ENCODE measurements at regions not wholly inside any gene's neighbourhood (a gene's known extent, or its start where the extent isn't known, plus 50 kb on each side); places are given as distances from the start of the nearest gene placed in this dataset.

DNA sequence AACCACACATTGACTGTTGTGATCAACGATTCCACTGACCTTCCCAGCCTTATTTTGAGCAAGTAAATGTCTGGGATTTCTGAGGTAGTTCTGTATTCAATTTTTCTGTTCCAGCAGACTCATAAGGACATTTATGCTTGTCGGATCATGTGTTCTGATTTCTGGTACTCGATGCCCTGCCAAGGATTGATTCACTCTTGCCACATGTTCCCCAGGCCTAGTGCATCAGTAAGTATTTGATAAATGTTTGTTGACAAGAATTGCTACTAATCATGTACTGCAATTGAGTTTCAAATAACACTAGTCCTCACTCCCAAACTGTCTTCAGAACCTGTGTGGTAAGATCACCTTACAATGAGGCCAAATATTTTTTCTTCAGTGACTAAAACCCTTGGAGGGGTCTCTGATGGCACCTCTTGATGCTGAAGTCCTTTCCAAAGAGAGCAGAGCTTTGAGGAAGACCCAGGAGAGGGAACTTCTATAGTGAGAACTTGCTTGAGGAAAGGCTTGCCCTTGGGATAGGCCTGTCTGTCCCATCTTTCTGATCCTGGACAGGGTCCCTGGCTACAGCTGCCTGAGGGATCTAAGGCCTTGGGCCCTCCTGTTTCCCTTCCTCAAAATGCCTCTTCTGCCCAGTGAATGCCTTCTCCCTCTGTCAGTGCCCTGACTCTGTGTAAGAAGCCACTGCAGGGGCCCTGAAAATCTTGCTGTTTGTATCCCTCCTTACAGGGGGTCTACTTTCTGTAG lies 115.8 kb upstream of the FAM78B start:
- no peak for DNase-seq (ENCODE audit: low read depth)
- TF ChIP-seq, protein P1, sequence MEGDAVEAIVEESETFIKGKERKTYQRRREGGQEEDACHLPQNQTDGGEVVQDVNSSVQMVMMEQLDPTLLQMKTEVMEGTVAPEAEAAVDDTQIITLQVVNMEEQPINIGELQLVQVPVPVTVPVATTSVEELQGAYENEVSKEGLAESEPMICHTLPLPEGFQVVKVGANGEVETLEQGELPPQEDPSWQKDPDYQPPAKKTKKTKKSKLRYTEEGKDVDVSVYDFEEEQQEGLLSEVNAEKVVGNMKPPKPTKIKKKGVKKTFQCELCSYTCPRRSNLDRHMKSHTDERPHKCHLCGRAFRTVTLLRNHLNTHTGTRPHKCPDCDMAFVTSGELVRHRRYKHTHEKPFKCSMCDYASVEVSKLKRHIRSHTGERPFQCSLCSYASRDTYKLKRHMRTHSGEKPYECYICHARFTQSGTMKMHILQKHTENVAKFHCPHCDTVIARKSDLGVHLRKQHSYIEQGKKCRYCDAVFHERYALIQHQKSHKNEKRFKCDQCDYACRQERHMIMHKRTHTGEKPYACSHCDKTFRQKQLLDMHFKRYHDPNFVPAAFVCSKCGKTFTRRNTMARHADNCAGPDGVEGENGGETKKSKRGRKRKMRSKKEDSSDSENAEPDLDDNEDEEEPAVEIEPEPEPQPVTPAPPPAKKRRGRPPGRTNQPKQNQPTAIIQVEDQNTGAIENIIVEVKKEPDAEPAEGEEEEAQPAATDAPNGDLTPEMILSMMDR (IDR thresholded peaks at IDR 0.05; ENCODE audit: insufficient read depth, low read length): no peak
- H3K4me3 ChIP-seq (ENCODE audit: low read depth, low read length): no peak overlapping the region

DNA sequence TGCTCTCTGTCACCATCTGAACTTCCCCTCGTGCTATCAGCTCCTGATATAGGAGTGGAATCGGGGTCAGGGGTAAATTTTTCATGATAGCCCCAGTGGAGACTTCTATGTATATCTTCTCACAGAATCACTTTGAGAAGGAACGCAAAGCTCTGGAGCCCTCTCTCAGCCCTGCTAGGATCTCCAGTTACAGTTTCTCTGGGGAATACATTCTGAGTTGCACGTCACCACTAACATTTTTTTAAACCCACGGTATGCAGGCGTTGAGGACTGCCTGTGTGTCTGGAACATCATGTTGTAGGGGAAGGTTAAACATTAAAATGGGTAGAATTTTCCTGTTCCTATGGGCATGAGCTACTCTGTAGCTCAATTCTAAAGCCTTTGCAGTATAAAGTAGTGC lies 116.4 kb upstream of the FAM78B start:
- DNase-seq (ENCODE audit: low read depth): peak; percentile 24
- no peak overlapping the region for H3K4me3 ChIP-seq (ENCODE audit: low read depth, low read length)
- TF ChIP-seq, protein P1 (IDR thresholded peaks at IDR 0.05; ENCODE audit: insufficient read depth, low read length): no peak

DNA sequence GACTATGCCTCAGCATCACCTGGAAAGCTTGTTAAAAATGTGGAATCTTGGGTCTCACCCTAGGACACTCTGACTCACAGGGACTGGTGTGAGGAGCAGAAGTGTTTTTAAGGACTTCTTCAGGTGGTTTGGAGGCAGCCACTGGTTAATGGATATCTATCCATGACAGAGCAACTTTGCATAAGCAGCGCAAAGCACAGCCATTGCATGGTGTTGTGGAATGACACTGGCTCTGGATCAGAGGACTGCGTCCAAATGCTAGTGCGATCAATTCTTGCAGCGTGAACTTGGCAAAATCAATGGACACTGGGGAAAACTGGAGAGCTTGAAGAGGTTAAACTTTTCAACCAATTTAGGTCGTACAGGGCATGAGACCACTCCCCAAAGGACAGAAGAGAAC lies 116.8 kb upstream of the FAM78B start:
- H3K4me3 ChIP-seq (ENCODE audit: low read depth, low read length): no peak overlapping the region
- DNase-seq (ENCODE audit: low read depth): no peak
- TF ChIP-seq, protein P1 (IDR thresholded peaks at IDR 0.05; ENCODE audit: insufficient read depth, low read length): no peak

DNA sequence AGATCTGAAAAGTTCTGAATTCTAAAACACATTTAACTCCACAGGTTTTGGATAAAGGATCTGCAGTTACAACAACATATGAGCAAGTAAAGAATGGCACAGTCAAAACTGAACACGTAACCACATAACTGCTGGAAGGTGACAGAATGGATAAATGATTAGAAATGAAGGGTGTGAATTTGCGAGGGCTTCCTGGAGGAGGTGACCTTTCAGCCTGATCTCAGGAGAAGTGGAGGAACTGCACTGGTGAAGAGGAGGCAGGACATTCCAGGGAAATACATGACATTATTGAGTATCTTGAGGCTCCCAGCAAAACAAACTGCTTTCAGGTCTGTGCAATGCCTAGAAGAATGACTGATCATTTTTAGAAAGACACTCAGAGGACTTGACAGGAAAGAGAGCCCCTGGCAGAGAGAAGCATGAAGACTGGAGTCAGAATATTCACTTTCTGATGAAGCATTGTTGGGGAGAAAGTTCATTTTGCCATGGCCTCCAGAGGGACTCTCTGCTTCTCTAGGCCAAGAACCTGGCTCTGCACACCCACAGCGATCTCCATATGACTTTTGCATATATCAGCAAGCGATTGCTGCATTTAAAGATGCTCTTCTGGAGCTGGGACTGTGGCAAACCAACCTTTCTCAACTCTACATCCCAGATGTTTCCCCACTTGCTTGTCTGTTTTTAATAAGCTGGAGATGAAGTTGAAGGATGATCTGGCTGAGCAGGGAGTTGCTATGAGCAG lies 122.7 kb upstream of the FAM78B start:
- TF ChIP-seq, protein P1 (IDR thresholded peaks at IDR 0.05; ENCODE audit: insufficient read depth, low read length): no peak
- no peak overlapping the region for H3K4me3 ChIP-seq (ENCODE audit: low read depth, low read length)
- no peak for DNase-seq (ENCODE audit: low read depth)

DNA sequence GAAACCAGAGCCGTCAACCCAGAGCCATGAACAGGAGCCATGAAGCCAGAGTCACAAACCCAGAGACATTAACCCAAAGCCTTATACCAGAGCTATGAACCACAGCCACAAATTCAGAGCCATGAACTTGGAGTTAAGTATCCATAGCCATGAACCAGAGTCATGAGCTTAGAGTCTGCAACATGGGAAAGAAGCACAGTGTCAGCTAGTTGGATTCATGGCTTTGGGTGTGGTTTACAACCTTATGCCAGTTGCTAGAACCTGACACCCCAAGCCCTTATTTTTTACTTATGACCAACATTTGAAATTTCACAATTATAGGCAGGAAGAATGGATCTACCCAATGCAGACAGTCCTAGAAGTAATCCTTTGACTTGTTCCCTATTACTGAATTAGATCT lies 128.9 kb upstream of the FAM78B start:
- TF ChIP-seq, protein P1 (IDR thresholded peaks at IDR 0.05; ENCODE audit: insufficient read depth, low read length): no peak
- no peak for DNase-seq (ENCODE audit: low read depth)
- no peak overlapping the region for H3K4me3 ChIP-seq (ENCODE audit: low read depth, low read length)

DNA sequence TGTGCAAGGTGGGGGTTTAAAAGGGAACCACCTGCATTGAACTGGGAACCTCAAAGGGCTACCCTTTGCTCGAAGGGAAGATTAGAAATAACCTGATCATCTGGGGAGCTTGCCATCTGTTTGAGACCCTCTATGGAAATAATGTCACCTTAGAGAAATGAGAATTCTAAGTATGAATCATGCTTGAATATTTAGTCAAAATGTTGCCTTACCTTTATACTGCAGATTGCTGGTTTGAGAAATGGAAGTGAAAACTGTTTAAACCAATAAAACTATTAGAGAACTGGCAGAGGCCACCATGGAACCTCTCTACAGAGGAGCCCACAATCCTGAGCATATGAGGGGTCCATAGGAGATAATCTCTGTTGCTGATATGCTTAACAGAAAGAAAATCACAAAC lies 131.2 kb upstream of the FAM78B start:
- no peak for DNase-seq (ENCODE audit: low read depth)
- no peak overlapping the region for H3K4me3 ChIP-seq (ENCODE audit: low read depth, low read length)
- TF ChIP-seq, protein P1 (IDR thresholded peaks at IDR 0.05; ENCODE audit: insufficient read depth, low read length): no peak

Data from fibroblast of the aortic adventitia (primary cell).